Natural killer cell treated with Interleukin-12 subunit alpha and Interleukin-12 subunit beta and Interleukin-15 and Interleukin-18, amount 100 ng/mL, for 72 hours (primary cell): ENCODE measurements at regions not wholly inside any gene's neighbourhood (a gene's known extent, or its start where the extent isn't known, plus 50 kb on each side); places are given as distances from the start of the nearest gene placed in this dataset.
"Not testable (repeated sequence)": the region's sequence is repeated elsewhere in the genome, so short reads cannot be mapped to it uniquely, and the experiment has no call there.

Experiments
- ATAC-seq, 2 donors: fragments of 150-1000 bp; cut with Tn5 transposase in 1 of 2; sonication (Bioruptor Pico), chemical (Tn5 transposase) in 1 of 2; 2 replicates each; pipeline ENCODE4 v1.10.0; 2021
- DNase-seq: peaks from one replicate; pipeline ENCODE4 v3.0.0; 2022; ENCODE audit warnings: low spot score
- H3K27ac Mint-ChIP-seq, 2 donors: 1 replicate in 1 of 2; 2 replicates in 1 of 2; pipeline ENCODE4 v1.8.0; 2022; ENCODE audit warnings: mixed read lengths in 2 of 2, mild to moderate bottlenecking in 1 of 2, moderate library complexity in 1 of 2
- H3K27me3 Mint-ChIP-seq, 2 donors: 1 replicate in 1 of 2; 2 replicates in 1 of 2; pipeline ENCODE4 v1.8.0; 2022; ENCODE audit warnings: mixed read lengths in 2 of 2
- H3K36me3 Mint-ChIP-seq: one replicate; pipeline ENCODE4 v1.8.0; 2022; ENCODE audit warnings: mixed read lengths
- H3K4me1 Mint-ChIP-seq, 2 donors: 1 replicate in 1 of 2; 2 replicates in 1 of 2; pipeline ENCODE4 v1.8.0; 2022; ENCODE audit warnings: low read depth in 2 of 2, mixed read lengths in 2 of 2, mild to moderate bottlenecking in 1 of 2
- H3K4me3 Mint-ChIP-seq: one replicate; pipeline ENCODE4 v1.8.0; 2022; ENCODE audit warnings: mixed read lengths
- H3K9me3 Mint-ChIP-seq: 2 replicates; pipeline ENCODE4 v1.8.0; 2022; ENCODE audit warnings: mixed read lengths

GRCh38 chr6:112683106-112683505, 336.0 kb downstream of the RFPL4B start:
- no peak for DNase-seq
- no peaks in the 10 kb centered on the region for H3K4me1 Mint-ChIP-seq
- H3K36me3 Mint-ChIP-seq: no peaks in the 10 kb centered on the region
- H3K27ac Mint-ChIP-seq: no peak overlapping the region
- no peak overlapping the region for H3K4me3 Mint-ChIP-seq
- ATAC-seq: no peak
- no peaks in the 10 kb centered on the region for H3K27me3 Mint-ChIP-seq
- no peaks in the 10 kb centered on the region for H3K9me3 Mint-ChIP-seq

GRCh38 chr6:112683926-112684325, 336.8 kb downstream of the RFPL4B start:
- H3K9me3 Mint-ChIP-seq: no peaks in the 10 kb centered on the region
- H3K27ac Mint-ChIP-seq: no peak overlapping the region
- H3K27me3 Mint-ChIP-seq: no peaks in the 10 kb centered on the region
- no peaks in the 10 kb centered on the region for H3K4me1 Mint-ChIP-seq
- no peak overlapping the region for H3K4me3 Mint-ChIP-seq
- H3K36me3 Mint-ChIP-seq: no peaks in the 10 kb centered on the region
- DNase-seq: no peak
- no peak for ATAC-seq

GRCh38 chr6:112685521-112686220, 338.5 kb downstream of the RFPL4B start:
- not testable (repeated sequence) for H3K27me3 Mint-ChIP-seq, H3K9me3 Mint-ChIP-seq, H3K4me1 Mint-ChIP-seq, H3K27ac Mint-ChIP-seq, DNase-seq, ATAC-seq, H3K4me3 Mint-ChIP-seq, H3K36me3 Mint-ChIP-seq

GRCh38 chr6:112688487-112689165, 341.5 kb downstream of the RFPL4B start:
- not testable (repeated sequence) for H3K27ac Mint-ChIP-seq, H3K36me3 Mint-ChIP-seq, ATAC-seq, DNase-seq, H3K9me3 Mint-ChIP-seq, H3K27me3 Mint-ChIP-seq, H3K4me1 Mint-ChIP-seq, H3K4me3 Mint-ChIP-seq

- ATAC-seq: not testable (repeated sequence)
Measured at GRCh38 chr6:112689183-112689858, 342.2 kb downstream of the RFPL4B start.

GRCh38 chr6:112690497-112691202, 343.5 kb downstream of the RFPL4B start:
- no peak for DNase-seq
- H3K4me3 Mint-ChIP-seq: no peak overlapping the region
- no peaks in the 10 kb centered on the region for H3K36me3 Mint-ChIP-seq
- H3K4me1 Mint-ChIP-seq: no peaks in the 10 kb centered on the region
- H3K9me3 Mint-ChIP-seq: no peaks in the 10 kb centered on the region
- H3K27ac Mint-ChIP-seq: no peak overlapping the region
- no peak for ATAC-seq
- H3K27me3 Mint-ChIP-seq: no peaks in the 10 kb centered on the region

More at GRCh38 chr6:112689183-112689858, 342.2 kb downstream of the RFPL4B start:
- H3K27me3 Mint-ChIP-seq, H3K4me1 Mint-ChIP-seq, H3K36me3 Mint-ChIP-seq, H3K4me3 Mint-ChIP-seq, H3K27ac Mint-ChIP-seq, DNase-seq, H3K9me3 Mint-ChIP-seq: not testable (repeated sequence)

- H3K27me3 Mint-ChIP-seq: no peaks in the 10 kb centered on the region
- ATAC-seq: no peak
- H3K4me3 Mint-ChIP-seq: no peak overlapping the region
Measured at GRCh38 chr6:112691289-112691688, 344.2 kb downstream of the RFPL4B start.

GRCh38 chr6:112695001-112695400, 347.9 kb downstream of the RFPL4B start:
- Mint-ChIP-seq H3K36me3 (no peaks in the 10 kb centered on the region), H3K27ac (no peak overlapping the region), H3K4me3 (no peak overlapping the region), H3K27me3 (no peaks in the 10 kb centered on the region), H3K4me1 (no peaks in the 10 kb centered on the region), H3K9me3 (peaks cover 6% of the 10 kb centered on the region)
- ATAC-seq (no peak), DNase-seq (no peak)

More at GRCh38 chr6:112691289-112691688, 344.2 kb downstream of the RFPL4B start:
- H3K36me3 Mint-ChIP-seq: no peaks in the 10 kb centered on the region
- no peaks in the 10 kb centered on the region for H3K4me1 Mint-ChIP-seq
- DNase-seq: no peak
- peaks cover 1% of the 10 kb centered on the region for H3K9me3 Mint-ChIP-seq
- H3K27ac Mint-ChIP-seq: no peak overlapping the region

GRCh38 chr6:112697265-112697664, 350.1 kb downstream of the RFPL4B start:
- H3K36me3 Mint-ChIP-seq: no peaks in the 10 kb centered on the region
- peaks cover 11% of the 10 kb centered on the region for H3K9me3 Mint-ChIP-seq
- H3K4me1 Mint-ChIP-seq: no peaks in the 10 kb centered on the region
- no peak for DNase-seq
- no peak overlapping the region for H3K4me3 Mint-ChIP-seq
- no peaks in the 10 kb centered on the region for H3K27me3 Mint-ChIP-seq
- no peak overlapping the region for H3K27ac Mint-ChIP-seq
- ATAC-seq: no peak

GRCh38 chr6:112701201-112701600, 354.1 kb downstream of the RFPL4B start:
- DNase-seq (no peak), ATAC-seq (no peak)
- Mint-ChIP-seq H3K9me3 (peaks cover 14% of the 10 kb centered on the region), H3K36me3 (no peaks in the 10 kb centered on the region), H3K27ac (no peak overlapping the region), H3K27me3 (no peaks in the 10 kb centered on the region), H3K4me3 (no peak overlapping the region), H3K4me1 (no peaks in the 10 kb centered on the region)

GRCh38 chr6:112710710-112711109, 363.6 kb downstream of the RFPL4B start:
- DNase-seq: no peak
- Mint-ChIP-seq H3K36me3 (no peaks in the 10 kb centered on the region), H3K27me3 (no peaks in the 10 kb centered on the region), H3K4me3 (no peak overlapping the region), H3K9me3 (peaks cover 3% of the 10 kb centered on the region), H3K27ac (no peak overlapping the region), H3K4me1 (no peaks in the 10 kb centered on the region)
- no peak for ATAC-seq

GRCh38 chr6:112713402-112713801, 366.3 kb downstream of the RFPL4B start:
- Mint-ChIP-seq H3K4me1 (no peaks in the 10 kb centered on the region), H3K4me3 (no peak overlapping the region), H3K36me3 (no peaks in the 10 kb centered on the region), H3K27me3 (no peaks in the 10 kb centered on the region), H3K9me3 (peaks cover 5% of the 10 kb centered on the region), H3K27ac (no peak overlapping the region)
- ATAC-seq (no peak), DNase-seq (no peak)

- H3K4me3 Mint-ChIP-seq: no peak overlapping the region
- no peak for ATAC-seq
Measured at GRCh38 chr6:112717401-112717800, 370.3 kb downstream of the RFPL4B start.

GRCh38 chr6:112717856-112718255, 370.7 kb downstream of the RFPL4B start:
- H3K36me3 Mint-ChIP-seq: no peaks in the 10 kb centered on the region
- no peak for ATAC-seq
- no peak overlapping the region for H3K27ac Mint-ChIP-seq
- H3K27me3 Mint-ChIP-seq: no peaks in the 10 kb centered on the region
- H3K4me3 Mint-ChIP-seq: no peak overlapping the region
- no peaks in the 10 kb centered on the region for H3K4me1 Mint-ChIP-seq
- peaks cover 3% of the 10 kb centered on the region for H3K9me3 Mint-ChIP-seq
- no peak for DNase-seq

More at GRCh38 chr6:112717401-112717800, 370.3 kb downstream of the RFPL4B start:
- no peak overlapping the region for H3K27ac Mint-ChIP-seq
- peaks cover 3% of the 10 kb centered on the region for H3K9me3 Mint-ChIP-seq
- DNase-seq: no peak
- H3K4me1 Mint-ChIP-seq: no peaks in the 10 kb centered on the region
- no peaks in the 10 kb centered on the region for H3K36me3 Mint-ChIP-seq
- no peaks in the 10 kb centered on the region for H3K27me3 Mint-ChIP-seq
